ENCODE measurements at regions not wholly inside any gene's neighbourhood (a gene's known extent, or its start where the extent isn't known, plus 50 kb on each side); places are given as distances from the start of the nearest gene placed in this dataset.
"Not testable (repeated sequence)": the region's sequence is repeated elsewhere in the genome, so short reads cannot be mapped to it uniquely, and the experiment has no call there.

DNA sequence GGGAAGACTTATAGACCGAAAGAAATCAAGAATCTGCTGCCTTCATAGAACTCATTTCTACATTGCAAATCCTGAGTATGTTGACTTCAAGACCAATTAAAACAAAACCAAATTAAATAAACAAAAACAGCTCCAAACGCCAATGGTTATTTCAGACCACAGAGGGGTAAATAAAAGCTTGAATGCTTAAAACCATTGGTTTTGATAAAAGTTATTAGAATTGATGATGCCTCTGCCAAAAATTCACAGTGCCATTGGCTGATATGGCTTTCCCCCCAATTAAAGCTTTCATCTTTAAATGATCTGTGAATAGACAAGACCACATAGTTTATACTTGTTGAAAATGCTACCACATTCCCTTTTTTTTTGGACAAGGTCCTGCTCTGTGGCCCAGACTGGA, 188.5 kb downstream of the NFKBIZ start:
- DNase-seq, result no peak

DNA sequence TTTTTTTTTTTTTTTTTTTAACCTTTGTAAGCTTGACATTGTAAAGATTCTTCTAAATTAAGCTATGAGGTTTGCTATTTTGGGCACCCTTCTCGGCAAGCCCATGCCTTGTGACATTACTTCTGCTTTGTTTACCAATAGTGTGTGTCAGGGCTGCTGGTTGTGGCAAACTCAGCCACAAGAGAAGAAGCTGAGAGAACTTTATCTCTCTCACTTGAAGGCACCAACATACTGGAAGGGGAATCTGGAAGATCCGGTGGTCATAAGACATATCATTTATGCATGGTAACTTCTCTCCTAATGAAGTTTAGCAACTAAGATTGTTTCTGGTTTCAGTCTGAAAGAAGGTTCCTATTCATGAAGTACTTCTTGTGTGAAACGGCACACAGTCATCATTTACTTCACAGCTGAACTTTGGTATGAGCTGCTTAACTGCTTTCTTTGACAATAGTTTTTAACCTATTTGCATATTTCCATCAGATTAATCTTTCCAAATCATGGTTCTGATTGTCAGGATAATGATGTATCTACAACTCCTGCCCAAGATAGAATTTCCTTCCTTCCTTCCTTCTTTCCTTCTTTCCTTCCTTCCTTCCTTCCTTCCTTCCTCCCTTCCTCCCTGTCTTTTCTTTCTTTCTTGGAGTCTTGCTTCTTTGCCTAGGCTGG, 189.3 kb downstream of the NFKBIZ start:
- no peak for DNase-seq

- not testable (repeated sequence) for DNase-seq
Observed at GRCh38 chr3:102040144-102040543, 190.8 kb downstream of the NFKBIZ start.

DNA sequence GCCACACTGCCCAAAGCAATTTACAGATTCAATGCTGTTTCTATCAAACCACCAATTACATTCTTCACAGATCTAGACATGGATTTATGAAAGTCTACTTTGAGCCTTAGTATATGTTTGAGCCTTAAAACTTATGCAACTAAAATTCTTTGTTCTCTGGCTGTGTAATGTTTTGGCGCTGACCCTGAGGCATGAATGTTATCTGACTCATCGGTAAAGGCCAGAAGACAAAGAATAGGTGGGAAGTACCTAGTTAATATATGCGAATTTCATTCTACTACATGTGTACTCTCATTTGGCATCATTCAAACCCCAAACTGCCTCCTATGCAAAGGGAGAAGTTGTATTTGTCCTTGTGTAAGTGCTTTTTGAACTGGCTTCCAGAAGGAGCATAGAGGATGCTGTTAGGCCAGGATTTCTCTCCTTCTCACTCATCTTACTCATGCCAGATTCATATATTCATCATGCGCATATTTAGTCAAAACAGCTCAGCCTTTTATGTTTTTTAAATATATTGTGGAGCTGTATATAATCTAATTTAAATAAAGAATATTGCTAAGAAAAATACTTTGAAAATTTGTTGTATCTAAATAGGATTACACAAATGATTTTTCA, 204.2 kb downstream of the NFKBIZ start:
- DNase-seq, result no peak

- no peak for DNase-seq
Observed at GRCh38 chr3:102054543-102055080, 205.3 kb downstream of the NFKBIZ start.

DNA sequence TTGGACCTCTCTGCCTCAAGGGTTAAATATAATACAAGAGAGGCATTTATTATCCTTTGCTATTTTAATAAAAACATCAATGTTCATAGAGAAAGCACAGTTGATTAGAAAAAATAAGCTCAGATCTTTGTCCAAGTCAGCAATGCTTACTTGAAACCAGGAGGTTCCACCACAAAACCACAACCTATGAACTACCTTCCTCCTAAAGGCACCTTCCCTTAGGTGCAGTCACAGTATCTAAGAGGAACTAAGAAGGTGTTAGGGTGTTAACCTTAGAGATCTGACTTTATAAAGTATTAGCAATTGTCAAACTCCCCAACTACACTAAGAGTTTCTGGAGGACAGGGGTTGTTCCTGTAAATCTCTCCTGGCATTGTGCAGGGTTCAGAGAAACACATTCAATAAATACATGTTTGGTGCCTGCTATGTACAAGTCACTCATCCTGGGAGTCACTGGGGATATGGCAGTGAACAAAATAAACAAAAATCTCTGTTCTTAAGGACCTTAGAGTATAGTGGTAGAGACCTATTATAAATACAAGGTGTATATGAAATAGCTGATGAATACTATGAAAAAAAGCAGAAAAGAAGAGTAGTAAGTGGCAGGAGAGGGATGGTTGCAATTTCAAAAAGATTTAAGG, 208.6 kb downstream of the NFKBIZ start:
- no peak for DNase-seq

DNA sequence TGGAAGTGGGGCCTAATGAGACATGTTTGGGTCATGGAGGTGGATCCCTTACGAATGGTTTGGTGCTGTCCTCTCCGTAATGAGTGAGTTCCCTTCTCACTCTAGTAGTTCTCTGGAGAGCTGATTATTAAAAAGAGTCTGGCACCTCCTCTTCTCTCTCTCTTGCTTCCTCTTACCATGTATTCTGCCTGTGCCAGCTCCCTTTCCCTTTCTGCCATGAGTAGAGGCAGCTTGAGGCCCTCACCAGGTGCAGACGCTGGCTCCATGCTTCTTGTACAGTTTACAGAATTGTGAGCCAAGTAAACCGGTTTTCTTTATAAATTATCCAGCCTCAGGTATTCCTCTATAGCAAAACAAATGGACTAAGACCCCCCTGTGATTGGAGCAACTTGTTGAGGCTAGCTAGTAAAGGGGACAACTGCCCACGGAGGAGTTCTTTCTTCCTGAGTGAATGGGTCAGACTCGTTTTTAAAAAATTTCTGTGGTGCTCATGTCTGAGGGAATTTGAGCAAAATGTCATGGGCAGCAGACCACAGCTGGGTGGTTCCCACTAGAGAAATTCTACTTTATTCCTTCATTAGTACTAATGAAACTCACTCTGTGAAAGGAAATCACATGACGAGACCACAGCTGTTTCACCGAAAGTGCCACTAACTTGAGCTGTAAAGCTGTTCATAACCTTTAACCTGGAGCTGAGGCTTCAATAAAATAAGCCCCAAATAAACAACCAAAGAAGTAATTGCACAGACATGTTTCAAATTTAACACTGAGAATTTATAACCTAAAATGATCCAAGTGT, 210.0 kb downstream of the NFKBIZ start:
- DNase-seq, result no peak

GRCh38 chr3:102060814-102061213, 211.5 kb downstream of the NFKBIZ start:
- DNase-seq, result no peak

DNA sequence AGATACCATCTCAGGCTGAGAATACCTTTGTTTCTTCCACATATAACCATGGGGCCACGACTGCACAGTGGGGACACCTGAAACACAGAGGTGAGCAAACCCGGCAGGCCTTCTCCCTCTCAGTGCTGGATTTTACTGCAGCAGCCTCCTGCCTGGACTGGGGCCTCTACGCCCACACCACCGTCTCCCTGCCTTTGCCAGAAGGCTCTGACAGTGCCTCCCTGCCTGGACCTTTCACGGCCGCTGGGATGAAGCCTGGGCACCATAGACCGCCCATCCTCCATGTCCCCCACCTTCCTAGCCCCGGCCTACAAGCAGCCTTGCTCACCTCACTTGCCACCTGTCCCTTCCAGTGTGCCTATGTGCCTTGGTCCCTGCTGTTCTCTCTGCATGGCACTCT, 214.3 kb downstream of the NFKBIZ start:
- no peak for DNase-seq

DNA sequence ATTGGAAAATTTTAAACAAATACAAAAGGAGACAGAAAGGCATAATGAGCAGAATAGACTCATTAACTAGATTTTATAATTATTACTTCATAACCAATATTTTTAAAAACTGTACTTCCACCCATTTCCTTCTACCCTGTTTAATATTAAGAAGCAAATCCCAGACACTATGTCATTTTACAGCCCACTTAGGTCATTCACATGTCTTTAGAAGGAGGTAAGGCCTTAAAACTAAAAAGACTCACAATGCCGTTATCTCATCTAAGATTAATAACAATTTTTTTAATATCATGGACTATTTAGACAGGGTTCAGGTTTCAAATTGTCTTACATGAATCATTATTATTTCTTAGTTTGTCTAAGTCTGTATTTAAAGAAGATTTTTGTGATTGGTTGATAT, 217.2 kb downstream of the NFKBIZ start:
- DNase-seq, result no peak

GRCh38 chr3:102068327-102068726, 219.0 kb downstream of the NFKBIZ start:
- DNase-seq, result no peak

DNA sequence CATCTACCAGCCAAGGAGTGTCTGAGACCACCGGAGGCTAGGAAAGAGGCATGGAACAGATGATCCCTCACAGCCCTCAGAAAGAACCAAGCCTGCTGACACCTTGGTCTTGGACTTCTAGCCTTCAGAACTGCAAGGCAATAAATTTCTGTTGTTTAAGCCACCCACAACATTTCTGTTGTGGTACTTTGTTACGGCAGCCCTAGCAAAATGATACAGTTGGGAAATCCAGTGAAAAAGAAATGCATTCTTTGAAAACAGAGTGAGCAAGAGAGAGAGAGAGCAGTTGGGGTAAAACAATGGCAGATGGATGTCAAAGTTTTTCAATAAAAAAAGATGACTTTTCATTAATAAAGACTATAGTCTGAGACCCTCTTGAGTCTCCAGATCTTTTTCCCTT, 219.4 kb downstream of the NFKBIZ start:
- DNase-seq, result no peak

GRCh38 chr3:102069211-102069662, 219.9 kb downstream of the NFKBIZ start:
- DNase-seq, result no peak

DNA sequence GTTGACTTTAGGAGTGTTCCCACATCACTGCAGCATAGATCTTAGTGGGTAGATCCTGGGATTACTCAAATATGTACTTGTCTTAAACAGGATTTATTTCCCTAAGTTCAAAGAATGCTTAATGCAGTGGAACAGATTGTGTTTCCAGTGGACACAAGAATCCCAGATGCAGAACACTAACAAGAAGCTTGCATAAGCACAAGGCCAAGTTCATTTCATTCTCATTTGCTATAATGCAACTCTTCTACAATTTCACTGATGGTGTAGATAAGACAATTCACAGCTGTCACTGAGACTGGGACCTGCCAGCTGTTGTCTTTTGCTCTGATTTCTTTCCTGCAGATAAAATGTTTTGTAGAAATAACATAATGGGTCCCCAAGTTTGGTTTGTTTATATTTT, 225.6 kb downstream of the NFKBIZ start:
- no peak for DNase-seq

- no peak for DNase-seq
Observed at GRCh38 chr3:102078401-102078800, 229.1 kb downstream of the NFKBIZ start.

DNA sequence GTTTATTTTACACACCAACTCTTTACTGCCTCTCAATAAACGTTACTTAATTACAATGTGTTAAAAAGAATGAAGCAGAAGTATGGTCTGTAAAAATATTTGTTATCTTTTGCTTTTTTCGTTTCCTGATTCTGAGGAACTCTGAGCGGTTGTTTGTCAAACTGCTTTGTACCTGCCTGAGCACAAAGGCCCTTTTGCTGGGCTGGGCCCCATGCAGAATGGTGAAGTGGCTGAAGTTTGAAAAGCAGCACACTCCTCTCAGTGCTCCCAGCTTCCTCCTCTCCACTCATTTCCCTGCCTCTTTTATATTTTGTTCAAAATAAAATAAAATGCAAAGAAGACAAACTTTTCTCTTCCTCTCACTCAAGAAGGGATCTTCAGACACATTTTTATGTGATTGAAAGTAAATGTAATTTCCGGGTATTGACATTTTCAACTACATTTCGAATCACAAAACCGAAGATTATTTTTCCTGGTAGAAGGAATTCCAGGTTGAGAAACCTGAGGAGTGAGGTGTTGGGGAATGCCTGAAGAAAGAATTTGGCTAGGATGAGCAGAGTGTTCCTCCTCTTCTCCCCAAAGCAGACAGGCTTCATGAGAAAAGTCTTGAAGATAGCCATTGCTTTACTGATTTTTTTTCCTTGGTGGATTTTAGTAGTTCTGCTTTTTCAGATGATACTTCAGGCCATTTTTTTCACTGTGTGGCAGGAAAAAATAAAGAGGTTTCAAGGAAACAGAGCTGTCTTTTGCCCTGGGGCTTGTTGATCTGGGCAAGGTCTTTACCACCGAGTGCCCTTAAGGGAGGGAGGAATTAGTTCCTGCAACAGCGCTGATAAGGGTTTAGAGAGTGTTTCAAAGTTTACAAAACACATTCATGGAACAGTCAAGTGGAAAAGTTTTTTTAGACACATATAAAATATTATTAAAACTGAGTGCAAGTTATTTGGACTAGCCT, 229.8 kb downstream of the NFKBIZ start:
- DNase-seq, result no peak

GRCh38 chr3:102079809-102080197, 230.5 kb downstream of the NFKBIZ start:
- DNase-seq, result no peak

- DNase-seq, result no peak
Observed at GRCh38 chr3:102081572-102082289, 232.4 kb downstream of the NFKBIZ start.

GRCh38 chr3:102083473-102083872, 234.2 kb downstream of the NFKBIZ start:
- no peak for DNase-seq

- DNase-seq, result no peak
Observed at GRCh38 chr3:102084006-102084405, 234.7 kb downstream of the NFKBIZ start.

DNA sequence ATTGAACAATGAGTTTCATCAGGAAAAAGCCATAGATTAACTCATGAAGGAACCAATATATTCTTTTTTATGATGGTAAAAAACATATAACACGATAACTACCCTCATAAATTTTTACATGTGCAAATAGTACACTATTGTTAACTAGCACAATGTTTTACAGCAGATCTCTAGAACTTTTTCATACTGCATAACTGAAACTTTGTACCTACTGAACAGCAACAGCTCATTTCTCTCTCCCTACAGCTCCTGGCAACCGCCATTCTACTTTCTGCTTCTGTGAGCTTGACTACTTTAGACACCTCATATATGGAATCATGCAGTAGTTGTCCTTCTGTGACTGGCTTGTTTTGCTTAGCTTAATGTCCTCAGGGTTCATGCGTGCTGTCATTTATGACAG, 235.4 kb downstream of the NFKBIZ start:
- DNase-seq, result no peak
